HepG2 (cell line): ENCODE measurements at regions not wholly inside any gene's neighbourhood (a gene's known extent, or its start where the extent isn't known, plus 50 kb on each side); places are given as distances from the start of the nearest gene placed in this dataset.

ENCODE experiments used
- ADNP ChIP-seq: sonication (generic); formaldehyde crosslinking; IDR thresholded peaks from 2 replicates; pipeline ENCODE4 v1.4.0; 2020; ENCODE audit warnings: missing genetic modification reagents
- FOXK1 ChIP-seq: sonication (generic); formaldehyde crosslinking; IDR thresholded peaks from 2 replicates; pipeline ENCODE4 v1.4.0; 2020; ENCODE audit warnings: low read depth, missing genetic modification reagents, borderline replicate concordance
- HOXA9 ChIP-seq: sonication (generic); formaldehyde crosslinking; IDR thresholded peaks from 2 replicates; pipeline ENCODE4 v1.8.1; 2022; ENCODE audit warnings: missing genetic modification reagents, mild to moderate bottlenecking, moderate library complexity, borderline replicate concordance
- ISL2 ChIP-seq: sonication (generic); formaldehyde crosslinking; IDR thresholded peaks from 2 replicates; pipeline ENCODE4 v1.5.0; 2020; ENCODE audit warnings: missing genetic modification reagents
- KLF6 ChIP-seq: IDR thresholded peaks from 2 replicates; pipeline ENCODE4 v1.8.0; 2016; ENCODE audit warnings: missing biosample characterization, missing genetic modification reagents
- SOX13 ChIP-seq, 3 experiments: fragments of 450-650 bp in 1 of 3; sonication (generic) in 1 of 3; formaldehyde crosslinking in 1 of 3; IDR thresholded peaks in 2 of 3; conservative IDR thresholded peaks in 1 of 3; 2 replicates each; pipeline versions ENCODE4 v1.5.0 to v1.6.1; 2016 to 2020; ENCODE audit warnings: antibody characterized with exemption in 1 of 3, mild to moderate bottlenecking in 1 of 3, missing compliant biosample characterization in 1 of 3, missing genetic modification reagents in 1 of 3, moderate library complexity in 1 of 3
- TGIF2 ChIP-seq: IDR thresholded peaks from 2 replicates; pipeline ENCODE4 v1.6.1; 2016; ENCODE audit warnings: control low read depth, missing compliant biosample characterization
- ZMYM4 ChIP-seq: sonication (generic); formaldehyde crosslinking; IDR thresholded peaks from 2 replicates; pipeline ENCODE4 v1.8.1; 2023; ENCODE audit warnings: mild to moderate bottlenecking, missing genetic modification reagents
- ZNF382 ChIP-seq: sonication (generic); formaldehyde crosslinking; IDR thresholded peaks from 2 replicates; pipeline ENCODE4 v1.5.0; 2020; ENCODE audit warnings: missing genetic modification reagents, mild to moderate bottlenecking, borderline replicate concordance
- ZNF546 ChIP-seq: sonication (generic); formaldehyde crosslinking; conservative IDR thresholded peaks from 2 replicates; pipeline ENCODE4 v1.8.1; 2023; ENCODE audit warnings: mild to moderate bottlenecking, missing genetic modification reagents
- ZNF557 ChIP-seq: sonication (generic); formaldehyde crosslinking; IDR thresholded peaks from 2 replicates; pipeline ENCODE4 v1.4.0; 2020; ENCODE audit warnings: missing genetic modification reagents
- ZNF644 ChIP-seq: IDR thresholded peaks from 2 replicates; pipeline ENCODE4 v1.6.1; 2016; ENCODE audit warnings: low read depth
- ZNF720 ChIP-seq: sonication (generic); formaldehyde crosslinking; IDR thresholded peaks from 2 replicates; pipeline ENCODE4 v1.4.0; 2020; ENCODE audit warnings: missing genetic modification reagents
- ZNF775 ChIP-seq: sonication (generic); formaldehyde crosslinking; IDR thresholded peaks from 2 replicates; pipeline ENCODE4 v1.4.0; 2020; ENCODE audit warnings: missing genetic modification reagents, mild to moderate bottlenecking, moderate library complexity, borderline replicate concordance
- TF ChIP-seq, protein P1 (sequence below): sonication (generic); formaldehyde crosslinking; conservative IDR thresholded peaks from 2 replicates; pipeline ENCODE4 v1.4.0; 2020; ENCODE audit warnings: missing genetic modification reagents
- TF ChIP-seq, protein P2 (sequence below): sonication (generic); formaldehyde crosslinking; IDR thresholded peaks from 2 replicates; pipeline ENCODE4 v1.4.0; 2020; ENCODE audit warnings: missing genetic modification reagents, mild to moderate bottlenecking, borderline replicate concordance
- TF ChIP-seq, protein P3 (sequence below): sonication (generic); formaldehyde crosslinking; IDR thresholded peaks from 2 replicates; pipeline ENCODE4 v1.4.0; 2020; ENCODE audit warnings: missing genetic modification reagents, borderline replicate concordance

DNA sequence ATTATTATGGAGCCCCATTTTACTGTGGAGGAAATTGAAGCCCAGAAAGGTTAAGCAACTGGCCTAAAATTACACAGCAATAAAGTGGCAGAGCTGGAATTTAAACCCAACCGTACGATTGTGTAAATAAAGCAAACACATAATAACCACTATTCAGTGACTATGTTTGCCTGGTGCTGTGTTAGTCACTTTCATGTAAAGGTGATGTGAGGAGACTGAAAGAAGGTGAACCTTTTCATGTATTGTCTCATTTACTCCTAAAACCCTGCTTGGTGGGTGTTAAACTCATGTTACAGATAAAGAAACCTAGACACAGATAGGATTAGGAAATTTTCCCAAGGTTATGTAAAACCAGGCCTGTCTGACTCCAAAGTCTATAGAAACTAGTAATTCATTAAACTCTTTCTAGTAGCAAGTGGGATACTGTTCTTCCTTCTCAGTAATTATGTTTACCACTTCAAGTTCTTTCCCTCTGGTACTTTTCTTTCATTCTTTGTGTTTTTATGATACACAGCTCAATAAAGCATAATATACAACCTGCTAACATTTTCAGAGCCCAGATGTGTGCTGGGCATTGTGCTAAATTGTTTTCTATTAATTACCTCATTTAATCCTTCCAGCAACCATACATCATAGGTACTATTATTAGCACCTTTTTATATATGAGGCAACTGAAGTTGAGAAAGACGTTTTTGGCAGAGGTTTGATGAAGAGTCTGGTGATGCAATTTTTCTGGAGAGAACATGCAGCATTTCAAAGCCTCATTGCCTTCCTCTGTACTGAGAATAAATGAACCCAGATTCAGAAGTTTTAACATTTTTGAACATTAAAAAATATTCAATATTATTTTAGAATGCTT lies 202.7 kb downstream of the SPRY1 start (continued):
- peak; percentile 68; the same call in 1 of the 2 replicates for TF ChIP-seq ADNP (CRISPR knock-in tag)
- peak; percentile 79 for TF ChIP-seq FOXK1 (CRISPR knock-in tag)
- peak; percentile 25; the same call in 1 of the 2 replicates for TF ChIP-seq ZNF644 (CRISPR knock-in tag)
- no peak for TF ChIP-seq KLF6
- TF ChIP-seq, protein P1, sequence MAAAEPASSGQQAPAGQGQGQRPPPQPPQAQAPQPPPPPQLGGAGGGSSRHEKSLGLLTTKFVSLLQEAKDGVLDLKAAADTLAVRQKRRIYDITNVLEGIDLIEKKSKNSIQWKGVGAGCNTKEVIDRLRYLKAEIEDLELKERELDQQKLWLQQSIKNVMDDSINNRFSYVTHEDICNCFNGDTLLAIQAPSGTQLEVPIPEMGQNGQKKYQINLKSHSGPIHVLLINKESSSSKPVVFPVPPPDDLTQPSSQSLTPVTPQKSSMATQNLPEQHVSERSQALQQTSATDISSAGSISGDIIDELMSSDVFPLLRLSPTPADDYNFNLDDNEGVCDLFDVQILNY: no peak
- TF ChIP-seq, protein P2, sequence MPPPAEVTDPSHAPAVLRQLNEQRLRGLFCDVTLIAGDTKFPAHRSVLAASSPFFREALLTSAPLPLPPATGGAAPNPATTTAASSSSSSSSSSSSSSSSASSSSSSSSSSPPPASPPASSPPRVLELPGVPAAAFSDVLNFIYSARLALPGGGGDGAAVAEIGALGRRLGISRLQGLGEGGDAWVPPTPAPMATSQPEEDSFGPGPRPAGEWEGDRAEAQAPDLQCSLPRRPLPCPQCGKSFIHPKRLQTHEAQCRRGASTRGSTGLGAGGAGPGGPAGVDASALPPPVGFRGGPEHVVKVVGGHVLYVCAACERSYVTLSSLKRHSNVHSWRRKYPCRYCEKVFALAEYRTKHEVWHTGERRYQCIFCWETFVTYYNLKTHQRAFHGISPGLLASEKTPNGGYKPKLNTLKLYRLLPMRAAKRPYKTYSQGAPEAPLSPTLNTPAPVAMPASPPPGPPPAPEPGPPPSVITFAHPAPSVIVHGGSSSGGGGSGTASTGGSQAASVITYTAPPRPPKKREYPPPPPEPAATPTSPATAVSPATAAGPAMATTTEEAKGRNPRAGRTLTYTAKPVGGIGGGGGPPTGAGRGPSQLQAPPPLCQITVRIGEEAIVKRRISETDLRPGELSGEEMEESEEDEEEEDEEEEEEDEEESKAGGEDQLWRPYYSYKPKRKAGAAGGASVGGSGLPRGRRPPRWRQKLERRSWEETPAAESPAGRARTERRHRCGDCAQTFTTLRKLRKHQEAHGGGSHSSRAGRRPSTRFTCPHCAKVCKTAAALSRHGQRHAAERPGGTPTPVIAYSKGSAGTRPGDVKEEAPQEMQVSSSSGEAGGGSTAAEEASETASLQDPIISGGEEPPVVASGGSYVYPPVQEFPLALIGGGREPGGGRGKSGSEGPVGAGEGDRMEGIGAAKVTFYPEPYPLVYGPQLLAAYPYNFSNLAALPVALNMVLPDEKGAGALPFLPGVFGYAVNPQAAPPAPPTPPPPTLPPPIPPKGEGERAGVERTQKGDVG (CRISPR knock-in tag): no peak
- peak; percentile 57; the same call in 1 of the 2 replicates for TF ChIP-seq ZMYM4
- TF ChIP-seq ISL2 (CRISPR knock-in tag): peak; percentile 90
- TF ChIP-seq ZNF382: no peak
- TF ChIP-seq ZNF720 (CRISPR knock-in tag): no peak
- TF ChIP-seq SOX13 (IDR thresholded peaks at IDR 0.05): peak; percentile 75; the same call in 1 of the 2 replicates
- peak in 1 of 2 experiments; percentile 97; a peak in 2 of 4 replicates for TF ChIP-seq SOX13 (CRISPR knock-in tag; conservative IDR thresholded peaks at IDR 0.05 in 1 of 2, IDR thresholded peaks at IDR 0.05 in 1 of 2)
- TF ChIP-seq ZNF546 (CRISPR knock-in tag): no peak
- no peak for TF ChIP-seq HOXA9 (CRISPR knock-in tag)
- no peak for TF ChIP-seq ZNF775 (CRISPR knock-in tag)
- 0 out of 2 replicates have a peak, but pooled peaks have one; percentile 38 for TF ChIP-seq ZNF557 (CRISPR knock-in tag)
- TF ChIP-seq TGIF2 (CRISPR knock-in tag): no peak
- TF ChIP-seq, protein P3, sequence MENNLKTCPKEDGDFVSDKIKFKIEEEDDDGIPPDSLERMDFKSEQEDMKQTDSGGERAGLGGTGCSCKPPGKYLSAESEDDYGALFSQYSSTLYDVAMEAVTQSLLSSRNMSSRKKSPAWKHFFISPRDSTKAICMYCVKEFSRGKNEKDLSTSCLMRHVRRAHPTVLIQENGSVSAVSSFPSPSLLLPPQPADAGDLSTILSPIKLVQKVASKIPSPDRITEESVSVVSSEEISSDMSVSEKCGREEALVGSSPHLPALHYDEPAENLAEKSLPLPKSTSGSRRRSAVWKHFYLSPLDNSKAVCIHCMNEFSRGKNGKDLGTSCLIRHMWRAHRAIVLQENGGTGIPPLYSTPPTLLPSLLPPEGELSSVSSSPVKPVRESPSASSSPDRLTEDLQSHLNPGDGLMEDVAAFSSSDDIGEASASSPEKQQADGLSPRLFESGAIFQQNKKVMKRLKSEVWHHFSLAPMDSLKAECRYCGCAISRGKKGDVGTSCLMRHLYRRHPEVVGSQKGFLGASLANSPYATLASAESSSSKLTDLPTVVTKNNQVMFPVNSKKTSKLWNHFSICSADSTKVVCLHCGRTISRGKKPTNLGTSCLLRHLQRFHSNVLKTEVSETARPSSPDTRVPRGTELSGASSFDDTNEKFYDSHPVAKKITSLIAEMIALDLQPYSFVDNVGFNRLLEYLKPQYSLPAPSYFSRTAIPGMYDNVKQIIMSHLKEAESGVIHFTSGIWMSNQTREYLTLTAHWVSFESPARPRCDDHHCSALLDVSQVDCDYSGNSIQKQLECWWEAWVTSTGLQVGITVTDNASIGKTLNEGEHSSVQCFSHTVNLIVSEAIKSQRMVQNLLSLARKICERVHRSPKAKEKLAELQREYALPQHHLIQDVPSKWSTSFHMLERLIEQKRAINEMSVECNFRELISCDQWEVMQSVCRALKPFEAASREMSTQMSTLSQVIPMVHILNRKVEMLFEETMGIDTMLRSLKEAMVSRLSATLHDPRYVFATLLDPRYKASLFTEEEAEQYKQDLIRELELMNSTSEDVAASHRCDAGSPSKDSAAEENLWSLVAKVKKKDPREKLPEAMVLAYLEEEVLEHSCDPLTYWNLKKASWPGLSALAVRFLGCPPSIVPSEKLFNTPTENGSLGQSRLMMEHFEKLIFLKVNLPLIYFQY (CRISPR knock-in tag): no peak
